ENCODE measurements at regions not wholly inside any gene's neighbourhood (a gene's known extent, or its start where the extent isn't known, plus 50 kb on each side); places are given as distances from the start of the nearest gene placed in this dataset.
"Not testable (repeated sequence)": the region's sequence is repeated elsewhere in the genome, so short reads cannot be mapped to it uniquely, and the experiment has no call there.

GRCh38 chr5:25764733-25765132, 1120.0 kb upstream of the CDH10 start:
- no peak for DNase-seq

GRCh38 chr5:25763781-25764180, 1119.0 kb upstream of the CDH10 start:
- no peak for DNase-seq

DNA sequence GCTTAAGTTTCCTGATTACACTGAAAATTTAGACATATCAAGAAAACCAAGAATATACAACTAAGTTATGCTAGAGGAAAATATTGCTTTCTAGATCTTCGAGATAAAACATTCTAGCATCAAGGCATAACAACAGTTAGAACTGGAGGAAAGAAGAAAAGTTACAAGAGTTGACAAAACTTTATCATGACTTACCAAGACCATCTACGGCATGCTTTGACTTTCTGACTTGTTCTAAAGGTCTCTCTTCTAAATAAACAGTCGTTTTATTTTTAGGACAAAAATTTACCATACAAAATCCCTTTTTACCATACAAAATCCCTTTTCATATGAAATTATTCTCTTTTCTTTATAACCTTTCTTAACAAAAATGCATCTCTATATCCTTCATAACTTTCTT, 1110.1 kb upstream of the CDH10 start:
- DNase-seq = no peak

DNA sequence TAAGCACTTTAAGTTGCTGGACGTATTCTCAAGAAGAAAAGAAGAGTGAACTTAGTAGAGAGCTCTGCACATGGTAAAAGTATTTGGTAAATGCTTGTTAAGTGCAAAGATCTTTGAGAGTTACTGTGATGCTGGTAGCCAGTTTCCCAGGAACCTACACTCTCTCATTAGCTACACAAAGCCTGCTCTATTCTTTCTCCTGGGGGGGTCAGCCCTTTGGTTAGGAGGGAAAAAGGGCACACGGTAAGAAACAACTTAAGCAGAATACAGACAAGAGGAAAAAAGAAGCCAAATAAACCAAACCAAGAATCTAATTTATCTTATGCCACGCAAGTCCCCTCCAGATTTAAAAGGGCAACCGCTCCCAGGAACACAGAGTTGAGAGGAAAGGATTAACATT, 1100.1 kb upstream of the CDH10 start:
- DNase-seq = no peak

DNA sequence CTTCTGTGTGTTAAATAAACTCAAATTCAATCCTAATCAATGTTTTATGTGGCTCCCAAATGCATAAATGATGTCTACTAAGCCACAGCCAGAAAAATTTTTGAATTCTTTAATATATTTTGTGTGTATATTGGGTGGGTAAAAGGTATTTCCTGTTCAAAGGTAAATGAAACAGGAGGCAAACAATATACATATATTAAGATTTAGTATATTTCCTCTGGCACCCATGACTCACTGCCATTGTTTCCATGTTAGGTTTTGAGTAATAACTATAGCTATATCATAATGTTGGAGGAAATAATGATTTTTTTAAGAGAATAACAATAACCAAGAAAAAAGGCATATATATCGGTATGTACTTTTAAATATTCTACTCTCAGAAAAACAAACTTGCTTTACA, 1071.9 kb upstream of the CDH10 start:
- DNase-seq = no peak

GRCh38 chr5:25713259-25713658, 1068.5 kb upstream of the CDH10 start:
- no peak for DNase-seq

DNA sequence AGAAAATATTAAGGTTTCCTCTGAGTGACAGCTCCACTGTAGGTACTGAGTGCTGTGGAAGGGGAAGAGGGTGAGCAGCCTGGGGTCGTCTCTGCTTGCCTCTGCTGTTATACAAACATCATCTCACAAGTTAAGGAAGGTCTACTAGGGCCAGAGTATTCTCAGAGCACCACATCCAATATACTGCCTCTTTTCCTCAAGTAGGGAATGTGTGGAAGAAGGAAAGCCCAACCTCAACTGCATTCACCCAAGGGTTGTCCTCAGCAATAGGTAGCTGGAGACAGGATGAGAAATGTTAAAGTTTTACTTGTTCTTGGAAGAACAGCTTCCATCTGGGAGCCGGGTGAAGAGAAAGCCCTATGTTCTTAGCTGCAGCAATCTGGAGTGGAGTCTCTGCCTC, 1062.3 kb upstream of the CDH10 start:
- DNase-seq = no peak

DNA sequence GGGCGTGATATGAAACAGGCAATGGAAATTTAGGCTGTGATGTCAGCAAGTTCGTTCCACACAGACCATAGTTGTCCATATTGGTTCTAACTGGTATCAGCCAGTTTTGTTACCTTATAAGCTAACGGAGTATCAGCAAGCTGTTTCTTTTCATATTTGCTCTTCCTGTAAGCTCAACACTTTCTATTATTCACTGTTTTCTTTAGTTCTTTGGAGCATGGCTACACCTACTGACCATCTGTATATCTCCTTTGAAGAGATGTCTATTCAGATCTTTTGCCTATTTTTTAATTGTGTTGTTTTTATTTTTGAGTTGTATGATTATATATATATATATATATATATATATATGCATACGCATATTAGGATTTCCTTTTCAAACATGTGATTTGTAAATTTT, 1057.2 kb upstream of the CDH10 start:
- DNase-seq = no peak

DNA sequence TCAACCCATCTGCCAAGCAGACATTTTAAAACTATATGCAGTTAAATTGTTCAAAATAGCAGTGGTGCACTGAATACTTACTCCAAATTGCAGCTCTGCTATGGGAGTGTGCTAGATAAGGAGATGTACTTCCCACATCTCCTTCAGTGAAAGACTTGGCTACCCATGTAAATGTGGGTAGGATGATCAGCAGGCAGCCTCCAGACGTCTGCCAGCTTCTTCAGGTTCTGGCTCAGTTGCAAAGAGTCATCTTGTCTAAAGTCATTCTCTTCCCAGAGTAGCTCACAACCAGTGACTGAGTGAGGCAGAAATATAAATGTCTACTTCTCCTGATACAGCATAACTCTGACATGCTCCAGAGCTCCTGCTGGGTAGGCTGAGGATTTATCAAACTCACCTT, 1050.0 kb upstream of the CDH10 start:
- DNase-seq = no peak

DNA sequence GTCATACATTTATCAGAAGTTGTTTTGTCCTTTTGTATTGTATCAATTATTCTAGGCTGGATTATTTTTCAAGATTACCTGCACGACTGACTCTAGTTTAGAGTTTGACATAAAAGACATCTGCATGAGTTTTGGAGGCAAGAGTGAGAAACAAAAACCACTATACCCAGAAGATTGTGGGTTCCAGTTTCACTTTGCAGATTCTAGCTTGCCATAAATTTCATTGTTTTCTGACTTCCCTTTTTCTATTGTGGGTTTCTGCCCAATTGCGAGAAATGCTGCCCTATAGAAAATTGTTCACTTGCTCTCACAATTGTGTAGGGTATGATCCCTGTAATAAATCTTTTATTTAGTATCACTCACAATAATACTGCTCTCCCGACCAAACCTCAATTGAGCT, 1043.4 kb upstream of the CDH10 start:
- no peak for DNase-seq

- DNase-seq = no peak
Observed at GRCh38 chr5:25669645-25670401, 1025.0 kb upstream of the CDH10 start.

- DNase-seq = no peak
Observed at GRCh38 chr5:25662610-25663009, 1017.8 kb upstream of the CDH10 start.

DNA sequence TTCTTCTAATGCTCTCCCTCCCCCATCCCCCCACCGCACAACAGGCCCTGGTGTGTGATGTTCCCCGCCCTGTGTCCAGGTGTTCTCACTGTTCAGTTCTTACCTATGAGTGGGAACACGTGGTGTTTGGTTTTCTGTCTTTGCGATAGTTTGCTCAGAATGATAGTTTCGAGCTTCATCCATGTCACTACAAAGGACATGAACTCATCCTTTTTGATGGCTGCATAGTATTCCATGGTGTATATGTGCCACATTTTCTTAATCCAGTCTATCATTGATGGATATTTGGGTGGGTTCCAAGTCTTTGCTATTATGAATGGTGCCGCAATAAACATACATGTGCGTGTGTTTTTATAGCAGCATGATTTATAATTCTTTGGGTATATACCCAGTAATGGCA, 1005.5 kb upstream of the CDH10 start:
- DNase-seq = not testable (repeated sequence)

GRCh38 chr5:25649628-25650265, 1005.0 kb upstream of the CDH10 start:
- DNase-seq = no peak

- DNase-seq = no peak
Observed at GRCh38 chr5:25646421-25647341, 1001.9 kb upstream of the CDH10 start.

DNA sequence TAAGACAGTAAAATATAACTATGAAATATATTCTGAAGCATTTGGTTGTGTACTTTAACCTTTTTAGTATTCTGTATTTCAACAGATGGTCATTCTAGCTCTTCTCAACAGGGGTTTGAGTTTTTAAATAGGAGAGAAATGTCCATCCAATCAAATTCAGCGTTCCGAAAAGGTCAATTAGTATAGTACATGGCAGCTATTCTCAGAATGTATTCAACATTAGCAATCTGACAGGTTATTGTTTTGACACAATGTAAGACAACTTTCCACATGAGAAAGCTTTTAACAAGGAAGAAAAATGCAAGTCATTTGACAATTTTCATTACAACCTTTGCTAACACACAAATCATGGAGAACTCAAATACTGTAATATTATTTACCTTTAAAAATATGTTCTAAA, 996.3 kb upstream of the CDH10 start:
- DNase-seq = no peak

DNA sequence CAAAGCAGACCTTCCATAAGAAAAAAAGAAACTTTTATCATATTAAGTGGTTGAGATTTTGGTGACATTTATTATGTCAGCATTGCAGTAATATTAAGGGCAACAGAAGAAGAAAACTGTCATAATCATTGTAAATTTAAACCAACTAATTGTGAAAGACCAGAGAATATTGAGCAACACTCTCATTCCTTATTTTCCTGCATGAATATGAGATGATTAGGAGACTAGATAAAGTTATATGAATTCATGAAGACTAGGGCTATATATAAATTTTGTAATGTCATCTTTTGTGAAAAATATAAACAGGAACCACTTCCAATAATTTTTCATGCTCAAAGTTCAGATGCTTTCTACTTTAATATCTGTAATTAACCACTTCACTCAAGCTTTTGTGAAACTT, 974.5 kb upstream of the CDH10 start:
- no peak for DNase-seq

GRCh38 chr5:25618821-25619220, 974.0 kb upstream of the CDH10 start:
- DNase-seq = no peak

DNA sequence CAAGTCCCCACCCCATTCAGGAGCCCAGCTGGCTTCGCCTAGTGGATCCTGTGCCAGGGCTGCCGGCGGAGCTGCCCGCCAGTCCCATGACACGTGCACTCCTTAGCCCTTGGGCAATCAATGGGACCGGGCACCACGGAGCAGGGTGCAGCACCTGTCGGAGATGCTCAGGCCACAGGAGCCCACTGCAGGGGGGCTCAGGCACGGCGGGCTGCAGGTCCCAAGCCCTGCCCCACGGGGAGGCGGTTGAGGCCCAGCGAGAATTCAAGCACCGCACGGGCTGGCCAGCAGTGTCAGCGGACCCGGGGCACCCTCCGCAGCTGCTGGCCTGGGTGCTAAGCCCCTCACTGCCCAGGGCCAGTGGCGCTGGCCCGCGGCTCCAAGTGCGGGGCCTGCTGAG, 969.7 kb upstream of the CDH10 start:
- DNase-seq = no peak

DNA sequence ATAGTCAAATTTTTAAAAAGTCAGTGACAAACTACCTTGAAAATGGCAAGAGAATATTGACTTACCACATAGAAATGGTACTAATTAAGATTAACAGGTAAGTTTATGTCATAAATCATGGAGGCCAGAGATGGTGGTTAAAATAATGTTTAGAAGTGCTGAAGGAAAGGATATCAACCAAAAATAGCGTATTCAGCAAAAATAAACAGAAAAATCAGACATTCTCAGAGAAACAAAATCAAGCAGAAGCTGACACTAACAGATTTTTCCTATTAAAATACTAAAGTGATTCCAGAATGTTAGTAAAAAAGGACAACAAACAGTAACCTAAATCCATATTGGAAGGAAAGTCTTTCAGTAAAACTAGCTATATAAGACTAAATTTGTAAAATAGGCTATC, 959.9 kb upstream of the CDH10 start:
- DNase-seq = no peak

DNA sequence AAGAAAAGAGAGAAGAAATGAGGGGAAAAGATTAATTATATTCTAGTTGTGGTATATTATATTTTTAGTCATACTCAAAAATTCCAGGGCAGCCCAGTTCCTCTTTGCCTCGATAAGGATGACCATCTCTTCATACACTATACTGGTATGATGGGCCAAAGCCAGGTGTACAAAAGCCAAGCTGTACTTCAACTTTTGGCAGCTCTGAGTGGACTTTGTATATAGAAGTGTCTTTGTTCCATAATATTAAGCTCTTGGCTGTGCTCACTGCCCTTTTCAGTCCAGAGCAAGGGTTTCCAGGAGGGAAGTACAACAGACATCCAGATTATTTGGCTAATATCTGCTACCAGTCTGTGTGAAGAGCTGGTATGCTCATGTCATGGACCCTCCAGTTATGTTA, 934.3 kb upstream of the CDH10 start:
- no peak for DNase-seq

DNA sequence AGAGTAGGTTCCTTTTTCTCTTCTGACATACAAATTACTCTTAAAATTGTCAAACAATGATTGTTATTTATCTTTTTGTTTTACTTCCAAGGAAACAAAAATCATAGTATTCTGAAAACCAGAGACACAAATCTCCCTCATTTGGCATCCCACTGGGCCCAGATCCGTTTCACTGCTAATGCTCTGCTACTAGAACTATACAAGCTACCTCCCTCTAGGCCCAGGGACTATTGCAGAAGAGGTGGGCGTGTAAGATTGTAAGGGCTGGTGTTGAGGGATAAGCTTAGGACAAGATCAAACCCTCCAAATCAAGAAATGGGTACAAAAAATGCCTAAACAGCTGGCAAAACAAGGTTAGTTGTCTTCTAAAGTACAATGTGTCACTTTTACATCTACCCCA, 928.9 kb upstream of the CDH10 start:
- no peak for DNase-seq

- DNase-seq = no peak
Observed at GRCh38 chr5:25570067-25570583, 925.3 kb upstream of the CDH10 start.
